ENCODE measurements at regions not wholly inside any gene's neighbourhood (a gene's known extent, or its start where the extent isn't known, plus 50 kb on each side); places are given as distances from the start of the nearest gene placed in this dataset.
"Not testable (repeated sequence)": the region's sequence is repeated elsewhere in the genome, so short reads cannot be mapped to it uniquely, and the experiment has no call there.

DNA sequence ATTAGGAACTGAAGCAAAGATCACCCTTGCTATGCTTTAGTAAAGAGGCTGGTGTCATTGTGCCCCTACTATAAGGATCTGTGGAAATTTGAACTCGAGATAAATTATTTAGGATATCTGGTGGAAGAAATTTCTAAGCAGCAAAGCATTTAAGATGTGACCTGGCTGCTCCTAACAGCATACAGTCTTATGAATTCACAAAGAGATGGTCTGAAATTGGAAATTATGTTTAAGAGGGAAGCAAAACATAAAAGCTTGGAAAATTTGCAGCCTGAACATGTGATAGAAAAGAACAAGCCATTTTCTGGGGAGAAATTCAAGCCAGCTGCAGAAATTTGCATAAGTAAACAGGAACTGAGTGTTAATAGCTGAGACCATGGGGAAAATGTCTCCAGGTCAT lies 223.7 kb downstream of the FBXO4 start:
- DNase-seq: no peak
- H3K4me3 ChIP-seq: no peak overlapping the region
- no peaks in the 10 kb centered on the region for H3K36me3 ChIP-seq
- H3K4me1 ChIP-seq: no peaks in the 10 kb centered on the region
- no peak overlapping the region for H3K27ac ChIP-seq
- no peak for TF ChIP-seq POLR2A (IDR thresholded peaks at IDR 0.05)
- TF ChIP-seq, protein P1, sequence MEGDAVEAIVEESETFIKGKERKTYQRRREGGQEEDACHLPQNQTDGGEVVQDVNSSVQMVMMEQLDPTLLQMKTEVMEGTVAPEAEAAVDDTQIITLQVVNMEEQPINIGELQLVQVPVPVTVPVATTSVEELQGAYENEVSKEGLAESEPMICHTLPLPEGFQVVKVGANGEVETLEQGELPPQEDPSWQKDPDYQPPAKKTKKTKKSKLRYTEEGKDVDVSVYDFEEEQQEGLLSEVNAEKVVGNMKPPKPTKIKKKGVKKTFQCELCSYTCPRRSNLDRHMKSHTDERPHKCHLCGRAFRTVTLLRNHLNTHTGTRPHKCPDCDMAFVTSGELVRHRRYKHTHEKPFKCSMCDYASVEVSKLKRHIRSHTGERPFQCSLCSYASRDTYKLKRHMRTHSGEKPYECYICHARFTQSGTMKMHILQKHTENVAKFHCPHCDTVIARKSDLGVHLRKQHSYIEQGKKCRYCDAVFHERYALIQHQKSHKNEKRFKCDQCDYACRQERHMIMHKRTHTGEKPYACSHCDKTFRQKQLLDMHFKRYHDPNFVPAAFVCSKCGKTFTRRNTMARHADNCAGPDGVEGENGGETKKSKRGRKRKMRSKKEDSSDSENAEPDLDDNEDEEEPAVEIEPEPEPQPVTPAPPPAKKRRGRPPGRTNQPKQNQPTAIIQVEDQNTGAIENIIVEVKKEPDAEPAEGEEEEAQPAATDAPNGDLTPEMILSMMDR (IDR thresholded peaks at IDR 0.05): no peak
- intact Hi-C loops (cut with DNase I; ENCODE audit: low total_unique reads): no loop called here
- no peaks in the 10 kb centered on the region for H3K9me3 ChIP-seq
- H3K27me3 ChIP-seq: no peaks in the 10 kb centered on the region

DNA sequence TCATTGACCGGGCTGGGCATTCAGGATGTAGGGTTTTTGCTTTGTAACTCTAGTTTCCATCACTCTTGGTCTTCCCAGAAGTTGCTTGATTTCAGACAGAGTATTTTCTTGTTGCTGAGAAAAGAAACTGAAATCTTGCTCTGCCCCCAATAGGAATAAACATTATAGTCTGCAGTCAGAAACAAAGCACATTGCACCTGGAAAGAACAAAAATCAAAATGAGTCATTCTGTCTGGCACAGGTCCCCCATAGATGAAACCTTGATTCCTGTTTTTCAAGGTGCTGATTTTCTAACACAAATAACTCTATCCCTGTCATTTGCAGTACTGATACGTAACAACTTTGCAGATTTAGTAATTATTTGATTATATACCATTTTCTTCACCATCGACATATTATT lies 232.1 kb downstream of the FBXO4 start:
- no peak for DNase-seq
- no peak overlapping the region for H3K4me3 ChIP-seq
- H3K27me3 ChIP-seq: no peaks in the 10 kb centered on the region
- TF ChIP-seq, protein P1 (IDR thresholded peaks at IDR 0.05): no peak
- no peak for TF ChIP-seq POLR2A (IDR thresholded peaks at IDR 0.05)
- no peaks in the 10 kb centered on the region for H3K4me1 ChIP-seq
- no peak overlapping the region for H3K27ac ChIP-seq
- no peaks in the 10 kb centered on the region for H3K9me3 ChIP-seq
- intact Hi-C loops (cut with DNase I; ENCODE audit: low total_unique reads): no loop called here
- H3K36me3 ChIP-seq: no peaks in the 10 kb centered on the region

DNA sequence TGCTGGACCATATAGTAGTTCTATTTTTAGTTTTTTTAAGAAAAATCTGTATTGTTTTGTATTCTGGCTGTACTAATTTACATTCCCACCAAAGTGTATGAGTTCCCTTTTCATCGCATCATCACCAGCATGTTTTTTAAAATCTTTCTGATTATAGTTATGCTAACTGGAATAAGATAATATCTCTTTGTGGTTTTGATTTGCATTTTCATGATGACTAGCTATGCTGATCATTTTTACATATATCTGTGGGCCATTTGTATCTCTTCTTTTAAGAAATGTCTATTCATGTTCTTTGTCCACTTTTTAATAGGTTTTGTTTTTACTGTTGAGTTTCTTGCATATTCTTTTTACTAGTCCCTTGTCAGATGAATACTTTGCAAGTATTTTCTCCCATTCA lies 238.0 kb downstream of the FBXO4 start:
- Histone ChIP-seq H3K36me3 (no peaks in the 10 kb centered on the region), H3K9me3 (no peaks in the 10 kb centered on the region), H3K4me1 (no peaks in the 10 kb centered on the region), H3K27ac (no peak overlapping the region), H3K27me3 (no peaks in the 10 kb centered on the region), H3K4me3 (no peak overlapping the region)
- DNase-seq: no peak
- intact Hi-C loops (cut with DNase I; ENCODE audit: low total_unique reads): no loop called here
- no peak for TF ChIP-seq POLR2A (IDR thresholded peaks at IDR 0.05)
- TF ChIP-seq, protein P1 (IDR thresholded peaks at IDR 0.05): no peak

DNA sequence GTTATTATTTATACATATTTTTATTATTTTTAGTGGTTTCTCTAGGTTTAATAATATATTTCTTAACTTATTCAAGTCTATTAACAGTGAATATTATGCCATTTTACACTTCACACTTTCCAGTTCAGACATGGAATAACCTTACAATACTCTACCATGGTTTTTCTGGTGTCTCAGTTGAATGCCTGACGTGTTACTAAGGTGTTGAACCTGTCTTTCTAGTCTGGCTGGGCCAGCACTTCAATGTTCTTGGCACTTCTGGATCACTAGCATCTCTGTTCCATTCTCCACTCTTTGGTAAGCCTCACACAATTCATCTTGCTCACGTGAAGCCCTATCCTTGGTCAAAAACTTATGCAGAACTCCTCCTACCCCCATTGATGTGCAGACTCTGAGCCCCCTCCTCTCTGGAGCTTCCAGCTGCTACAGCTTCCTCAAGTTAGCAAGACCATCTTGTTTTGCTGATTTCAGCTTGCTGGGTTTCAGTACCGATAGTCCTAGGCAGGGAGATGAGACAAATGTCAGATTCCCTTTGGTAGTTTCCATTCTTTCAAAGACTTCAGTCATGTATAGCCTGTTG lies 243.1 kb downstream of the FBXO4 start:
- H3K4me3 ChIP-seq: no peak overlapping the region
- no peak for DNase-seq
- intact Hi-C loops (cut with DNase I; ENCODE audit: low total_unique reads): no loop called here
- no peak overlapping the region for H3K27ac ChIP-seq
- H3K9me3 ChIP-seq: no peaks in the 10 kb centered on the region
- H3K36me3 ChIP-seq: no peaks in the 10 kb centered on the region
- no peaks in the 10 kb centered on the region for H3K27me3 ChIP-seq
- no peak for TF ChIP-seq POLR2A (IDR thresholded peaks at IDR 0.05)
- TF ChIP-seq, protein P1 (IDR thresholded peaks at IDR 0.05): no peak
- H3K4me1 ChIP-seq: no peaks in the 10 kb centered on the region

DNA sequence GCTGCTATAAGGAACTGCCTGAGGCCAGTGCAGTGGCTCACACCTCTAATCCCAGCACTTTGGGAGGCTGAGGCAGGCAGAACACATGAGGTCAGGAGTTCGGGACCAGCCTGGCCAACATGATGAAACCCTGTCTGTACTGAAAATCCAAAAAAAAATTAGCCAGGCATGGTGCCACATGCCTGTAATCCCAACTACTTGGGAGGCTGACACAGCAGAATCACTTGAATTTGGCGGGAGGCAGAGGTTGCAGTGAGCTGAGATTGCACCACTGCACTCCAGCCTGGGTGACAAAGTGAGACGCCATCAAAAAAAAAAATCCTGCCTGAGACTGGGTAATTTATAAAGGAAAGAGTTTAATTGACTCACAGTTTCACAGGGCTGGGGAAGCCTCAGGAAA lies 247.1 kb upstream of the GHR start:
- H3K27ac ChIP-seq; intact Hi-C loops (cut with DNase I; ENCODE audit: low total_unique reads): not testable (repeated sequence)

DNA sequence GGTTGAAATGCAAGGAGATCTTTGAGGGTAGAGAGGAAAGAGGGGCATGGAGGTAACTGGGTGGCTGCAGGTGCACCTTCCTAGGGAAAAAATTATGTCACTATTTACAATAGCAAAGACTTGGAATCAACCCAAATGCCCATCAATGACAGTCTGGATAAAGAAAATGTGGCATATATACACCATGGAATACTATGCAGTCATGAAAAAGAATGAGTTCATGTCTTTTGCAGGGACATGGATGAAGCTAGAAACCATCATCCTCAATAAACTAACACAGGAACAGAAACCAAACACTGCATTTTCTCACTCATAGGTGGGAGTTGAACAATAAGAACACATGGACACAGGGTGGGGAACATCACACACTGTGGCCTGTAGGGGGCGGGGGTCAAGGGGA lies 243.4 kb upstream of the GHR start:
- intact Hi-C loops (cut with DNase I; ENCODE audit: low total_unique reads); DNase-seq; H3K27me3 ChIP-seq; H3K9me3 ChIP-seq; H3K4me1 ChIP-seq; H3K36me3 ChIP-seq; H3K27ac ChIP-seq; H3K4me3 ChIP-seq: not testable (repeated sequence)

More for the DNA sequence above, 247.1 kb upstream of the GHR start:
- not testable (repeated sequence) for H3K4me1 ChIP-seq, H3K9me3 ChIP-seq, H3K4me3 ChIP-seq, H3K27me3 ChIP-seq, DNase-seq, H3K36me3 ChIP-seq

Measured in uterus (tissue), 3 donors.